BJ (cell line): ENCODE measurements at regions not wholly inside any gene's neighbourhood (a gene's known extent, or its start where the extent isn't known, plus 50 kb on each side); places are given as distances from the start of the nearest gene placed in this dataset.

Experiments used
- CTCF ChIA-PET: fragments of 350-600 bp; formaldehyde crosslinking; extraction: SDS; loops from one replicate; lab custom pipeline; 2021; ENCODE audit warnings: antibody characterized with exemption, inconsistent platforms; lab: Yijun Ruan, JAX
- POLR2A ChIA-PET: fragments of 300-600 bp; sonication (Branson Sonifier 250); formaldehyde crosslinking; extraction: SDS; loops from one replicate; lab custom pipeline; 2021; ENCODE audit warnings: antibody characterized with exemption; lab: Charles Lee
- DNase-seq: peaks from one replicate; pipeline ENCODE4 v3.0.0-alpha.2; 2011; ENCODE audit warnings: low read depth
- H3K27me3 ChIP-seq: 2 replicates; pipeline ENCODE4 v1.6.0; 2011; ENCODE audit warnings: low read length; ENCODE audit not compliant: control insufficient read depth, insufficient read depth
- H3K36me3 ChIP-seq: 2 replicates; pipeline ENCODE4 v1.5.1; 2011; ENCODE audit warnings: low read length; ENCODE audit not compliant: control insufficient read depth, insufficient read depth
- H3K4me3 ChIP-seq: 2 replicates; pipeline ENCODE4 v1.5.1; 2011; ENCODE audit warnings: low read depth, mild to moderate bottlenecking, control low read depth, low read length
- TF ChIP-seq, protein P1 (sequence below): IDR thresholded peaks from 2 replicates; pipeline ENCODE4 v1.5.1; 2011; ENCODE audit warnings: low read depth, mild to moderate bottlenecking, control low read depth, inconsistent platforms, low read length, moderate library complexity; ENCODE audit not compliant: insufficient read depth

DNA sequence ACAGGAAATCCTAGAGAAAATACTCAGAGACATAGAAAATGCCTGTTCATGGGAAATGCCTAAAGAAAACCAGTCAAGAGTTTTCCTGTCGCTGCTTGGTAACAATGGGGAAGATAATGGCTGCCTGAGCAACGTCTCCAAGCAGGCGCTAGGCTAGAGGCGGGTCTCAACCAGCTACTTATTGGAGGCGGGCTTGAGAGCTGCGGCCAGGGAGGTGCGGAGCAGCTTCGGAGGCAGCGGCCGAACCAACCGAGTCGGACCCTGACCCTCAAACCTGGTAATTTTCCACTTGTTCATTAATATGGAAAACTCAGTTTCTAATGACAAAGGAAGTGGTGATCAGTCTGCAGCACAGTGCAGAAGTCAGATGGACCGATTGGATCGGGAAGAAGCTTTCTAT is 173.1 kb downstream of the DTWD1 start:
- Histone ChIP-seq H3K36me3 (no peaks in the 10 kb centered on the region), H3K4me3 (no peak overlapping the region), H3K27me3 (no peaks in the 10 kb centered on the region)
- DNase-seq, result no peak
- TF ChIP-seq, protein P1, sequence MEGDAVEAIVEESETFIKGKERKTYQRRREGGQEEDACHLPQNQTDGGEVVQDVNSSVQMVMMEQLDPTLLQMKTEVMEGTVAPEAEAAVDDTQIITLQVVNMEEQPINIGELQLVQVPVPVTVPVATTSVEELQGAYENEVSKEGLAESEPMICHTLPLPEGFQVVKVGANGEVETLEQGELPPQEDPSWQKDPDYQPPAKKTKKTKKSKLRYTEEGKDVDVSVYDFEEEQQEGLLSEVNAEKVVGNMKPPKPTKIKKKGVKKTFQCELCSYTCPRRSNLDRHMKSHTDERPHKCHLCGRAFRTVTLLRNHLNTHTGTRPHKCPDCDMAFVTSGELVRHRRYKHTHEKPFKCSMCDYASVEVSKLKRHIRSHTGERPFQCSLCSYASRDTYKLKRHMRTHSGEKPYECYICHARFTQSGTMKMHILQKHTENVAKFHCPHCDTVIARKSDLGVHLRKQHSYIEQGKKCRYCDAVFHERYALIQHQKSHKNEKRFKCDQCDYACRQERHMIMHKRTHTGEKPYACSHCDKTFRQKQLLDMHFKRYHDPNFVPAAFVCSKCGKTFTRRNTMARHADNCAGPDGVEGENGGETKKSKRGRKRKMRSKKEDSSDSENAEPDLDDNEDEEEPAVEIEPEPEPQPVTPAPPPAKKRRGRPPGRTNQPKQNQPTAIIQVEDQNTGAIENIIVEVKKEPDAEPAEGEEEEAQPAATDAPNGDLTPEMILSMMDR, result no peak
- ChIA-PET CTCF (no interaction called here), POLR2A (no interaction called here)

DNA sequence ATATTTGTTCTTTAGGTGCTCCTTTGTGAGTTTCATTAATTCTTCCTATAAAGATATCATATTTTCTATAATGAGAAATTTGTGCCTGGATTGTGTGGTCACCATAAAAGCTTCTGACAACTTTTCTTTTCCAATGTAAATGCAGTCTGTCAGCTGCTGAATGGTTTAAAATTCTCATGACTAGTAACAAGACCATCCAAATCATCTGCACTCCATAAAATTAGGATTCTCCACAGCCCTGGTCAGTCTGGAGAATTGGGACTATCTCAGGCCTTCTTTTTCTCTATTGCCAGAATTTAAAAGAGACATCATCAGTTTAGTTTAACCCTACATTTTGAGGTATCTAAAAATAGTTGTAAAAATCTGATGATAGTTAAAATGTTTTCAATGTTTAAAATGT is 180.9 kb downstream of the DTWD1 start:
- no peaks in the 10 kb centered on the region for H3K27me3 ChIP-seq
- ChIA-PET CTCF (no interaction called here), POLR2A (no interaction called here)
- no peak overlapping the region for H3K4me3 ChIP-seq
- H3K36me3 ChIP-seq, result no peaks in the 10 kb centered on the region
- TF ChIP-seq, protein P1, result no peak
- DNase-seq, result no peak
